WTC11 (cell line): ENCODE measurements at regions not wholly inside any gene's neighbourhood (a gene's known extent, or its start where the extent isn't known, plus 50 kb on each side); places are given as distances from the start of the nearest gene placed in this dataset.

ENCODE experiments used
- CTCF ChIP-seq: fragments of 200-600 bp; IDR thresholded peaks from 2 replicates; pipeline ENCODE4 v1.8.0; 2022; ENCODE audit warnings: antibody characterized with exemption
- TF ChIP-seq, protein P1 (sequence below): sonication (generic); formaldehyde crosslinking; IDR thresholded peaks from 2 replicates; pipeline ENCODE4 v1.8.1; 2022; ENCODE audit warnings: mild to moderate bottlenecking, missing genetic modification reagents, moderate library complexity, borderline replicate concordance

- TF ChIP-seq, protein P1, sequence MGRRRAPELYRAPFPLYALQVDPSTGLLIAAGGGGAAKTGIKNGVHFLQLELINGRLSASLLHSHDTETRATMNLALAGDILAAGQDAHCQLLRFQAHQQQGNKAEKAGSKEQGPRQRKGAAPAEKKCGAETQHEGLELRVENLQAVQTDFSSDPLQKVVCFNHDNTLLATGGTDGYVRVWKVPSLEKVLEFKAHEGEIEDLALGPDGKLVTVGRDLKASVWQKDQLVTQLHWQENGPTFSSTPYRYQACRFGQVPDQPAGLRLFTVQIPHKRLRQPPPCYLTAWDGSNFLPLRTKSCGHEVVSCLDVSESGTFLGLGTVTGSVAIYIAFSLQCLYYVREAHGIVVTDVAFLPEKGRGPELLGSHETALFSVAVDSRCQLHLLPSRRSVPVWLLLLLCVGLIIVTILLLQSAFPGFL (CRISPR knock-in tag), result no peak
- no peak for TF ChIP-seq CTCF
These were observed 540.4 kb downstream of the TRAM1L1 start for GRCh38 chr4:116544946-116545345.
